NCI-H2029 (cell line): ENCODE measurements at regions not wholly inside any gene's neighbourhood (a gene's known extent, or its start where the extent isn't known, plus 50 kb on each side); places are given as distances from the start of the nearest gene placed in this dataset.
A peak's percentile ranks its signal among the peaks of the same experiment; 100 is the strongest.

ENCODE experiments used
- DNase-seq: peaks from one replicate; lab custom pipeline; 2025; lab: John Stamatoyannopoulos, UW

DNA sequence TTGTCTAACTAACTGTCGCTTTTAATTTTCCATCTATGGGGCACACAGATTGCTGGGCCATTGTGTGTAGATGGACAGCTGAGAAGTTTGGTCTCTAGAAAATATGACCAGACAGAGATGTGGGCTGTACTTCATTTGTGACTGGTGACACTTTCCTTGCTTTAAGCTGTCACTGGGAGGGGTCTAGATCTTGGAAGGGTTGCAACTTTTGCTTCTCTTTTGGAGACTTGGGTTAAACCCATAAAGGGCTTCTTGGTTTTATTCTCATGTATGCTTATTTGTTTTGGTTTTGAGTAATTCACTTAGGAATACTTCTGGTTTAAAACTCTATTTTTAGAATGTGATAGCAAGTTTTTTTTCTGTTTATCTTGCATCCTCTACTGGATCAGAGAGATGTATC is 80.2 kb downstream of the ETS2 start:
- DNase-seq: no peak

- no peak for DNase-seq
Observed at GRCh38 chr21:38884440-38884839, 78.7 kb downstream of the ETS2 start.

DNA sequence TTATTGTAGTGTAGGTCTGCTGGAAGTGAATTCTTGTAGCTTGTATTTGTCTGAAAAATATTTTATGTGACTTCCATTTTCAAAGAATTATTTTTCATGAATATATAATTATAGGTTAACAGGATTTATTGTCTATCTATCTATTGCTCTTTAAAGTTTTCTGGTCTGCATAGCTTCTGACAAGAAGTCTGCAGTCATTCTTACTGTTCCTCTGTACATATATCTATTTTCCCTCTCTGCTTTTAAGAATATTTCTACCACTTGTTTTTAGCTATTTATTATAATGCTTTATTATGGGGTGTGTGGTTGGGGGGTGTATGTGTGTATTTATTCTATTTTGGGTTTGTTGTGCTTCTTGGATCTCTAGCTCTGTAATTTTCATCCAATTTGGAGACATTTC is 77.4 kb downstream of the ETS2 start:
- no peak for DNase-seq

DNA sequence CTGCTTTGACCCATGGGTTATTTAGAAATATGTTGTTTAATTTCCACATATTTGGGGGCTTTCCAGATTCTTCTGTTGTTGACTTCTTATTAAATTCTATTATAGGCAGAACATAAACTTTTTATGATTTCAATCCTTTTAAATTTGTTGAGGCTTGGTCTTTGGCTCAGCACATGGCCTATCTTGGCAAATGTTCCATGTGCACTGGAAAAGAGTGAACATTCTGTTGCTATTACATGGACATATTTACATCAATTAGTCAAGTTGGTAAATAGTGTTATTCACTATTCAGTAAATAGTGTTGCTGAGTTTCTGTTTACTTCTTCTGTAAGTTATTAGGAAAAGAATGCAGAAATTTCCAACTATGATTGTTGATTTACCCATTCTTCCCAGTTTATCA is 75.4 kb downstream of the ETS2 start:
- DNase-seq: no peak

- no peak for DNase-seq
Observed at GRCh38 chr21:38880577-38880966, 74.8 kb downstream of the ETS2 start.

GRCh38 chr21:38879912-38880576 is 74.3 kb downstream of the ETS2 start:
- no peak for DNase-seq

GRCh38 chr21:38878379-38879179 is 72.8 kb downstream of the ETS2 start:
- no peak for DNase-seq

DNA sequence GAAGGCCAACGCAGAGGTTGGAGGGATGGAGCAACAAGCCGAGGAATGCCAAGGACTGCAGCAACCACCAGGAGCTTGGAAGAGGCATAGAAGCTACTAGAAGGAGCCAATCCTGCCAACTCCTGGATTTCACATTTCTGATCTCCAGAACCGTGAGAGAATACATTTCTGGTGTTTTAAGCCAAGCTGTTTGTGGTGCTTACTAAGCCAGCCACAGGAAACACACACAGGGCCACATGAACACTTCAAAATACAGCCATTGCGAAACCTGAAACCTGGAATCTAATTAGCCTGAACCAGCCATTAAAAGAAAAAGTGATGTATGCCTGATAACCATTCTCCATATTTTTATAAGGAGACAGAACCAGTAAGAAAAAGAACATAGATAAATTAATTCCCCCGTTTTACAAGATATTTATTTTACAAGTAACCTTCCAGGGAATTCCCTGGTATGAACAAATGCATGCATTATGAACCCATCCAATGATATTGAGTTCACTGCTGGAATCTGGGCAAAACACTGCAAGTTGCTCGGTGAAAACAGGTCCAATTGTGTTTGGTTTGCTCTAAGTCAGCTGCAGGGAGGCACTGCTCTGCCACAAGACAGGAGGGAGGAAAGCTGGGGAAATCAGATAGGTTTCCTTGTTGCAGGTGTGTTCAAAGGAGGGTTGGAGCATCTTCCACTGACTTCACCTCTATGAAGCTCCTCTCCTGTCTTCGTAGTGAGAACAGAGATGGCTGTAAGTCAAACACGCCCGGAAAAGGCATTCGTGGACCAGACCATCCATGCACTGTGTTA is 70.2 kb downstream of the ETS2 start:
- peak; percentile 10 for DNase-seq
